Fibroblast of lung (primary cell): ENCODE measurements at regions not wholly inside any gene's neighbourhood (a gene's known extent, or its start where the extent isn't known, plus 50 kb on each side); places are given as distances from the start of the nearest gene placed in this dataset.

Source experiments
- DNase-seq, 2 donors: peaks; one replicate each; pipeline versions ENCODE4 v3.0.0 to v3.0.0-alpha.2; 2010; ENCODE audit warnings: low read depth in 2 of 2
- H2AFZ ChIP-seq: 2 replicates; pipeline ENCODE4 v1.5.1; 2012; ENCODE audit warnings: low read length, control low read depth, inconsistent platforms
- H3K27ac ChIP-seq: 2 replicates; pipeline ENCODE4 v1.5.1; 2011; ENCODE audit warnings: low read length, control low read depth; ENCODE audit not compliant: insufficient read depth
- H3K27me3 ChIP-seq: 2 replicates; pipeline ENCODE4 v1.5.1; 2011; ENCODE audit warnings: mild to moderate bottlenecking, low read length; ENCODE audit not compliant: control insufficient read depth, insufficient read depth
- H3K36me3 ChIP-seq: 2 replicates; pipeline ENCODE4 v1.5.1; 2011; ENCODE audit warnings: low read length; ENCODE audit not compliant: control insufficient read depth, insufficient read depth
- H3K4me1 ChIP-seq: 2 replicates; pipeline ENCODE4 v1.5.1; 2011; ENCODE audit warnings: low read length; ENCODE audit not compliant: control insufficient read depth, insufficient read depth; ENCODE audit errors: extremely low read depth
- H3K4me2 ChIP-seq: 2 replicates; pipeline ENCODE4 v1.5.1; 2011; ENCODE audit warnings: low read length, control low read depth; ENCODE audit not compliant: insufficient read depth; ENCODE audit errors: extremely low read depth
- H3K4me3 ChIP-seq, 4 experiments: fragments of 200-600 bp in 1 of 4; sonication (generic) in 1 of 4; replicated peaks in 1 of 4; 2 replicates each; pipeline ENCODE4 v1.5.1; 2011 to 2016; ENCODE audit warnings: low read length in 4 of 4, low read depth in 3 of 4, mild to moderate bottlenecking in 3 of 4, control low read depth in 2 of 4, inconsistent platforms in 1 of 4, mixed read lengths in 1 of 4; ENCODE audit not compliant: insufficient read depth in 1 of 4; ENCODE audit errors: control extremely low read depth in 1 of 4
- H3K79me2 ChIP-seq: 2 replicates; pipeline ENCODE4 v1.5.1; 2012; ENCODE audit warnings: mild to moderate bottlenecking, low read length, inconsistent platforms; ENCODE audit not compliant: control insufficient read depth, insufficient read depth
- H3K9ac ChIP-seq: 2 replicates; pipeline ENCODE4 v1.5.1; 2011; ENCODE audit warnings: mild to moderate bottlenecking, low read length, control low read depth; ENCODE audit not compliant: insufficient read depth
- H3K9me3 ChIP-seq: 2 replicates; pipeline ENCODE4 v1.5.1; 2012; ENCODE audit warnings: low read depth, low read length; ENCODE audit not compliant: control insufficient read depth, insufficient read depth
- H4K20me1 ChIP-seq: 2 replicates; pipeline ENCODE4 v1.5.1; 2011; ENCODE audit warnings: low read length; ENCODE audit not compliant: control insufficient read depth, insufficient read depth; ENCODE audit errors: extremely low read depth
- EZH2 ChIP-seq: IDR thresholded peaks from 2 replicates; pipeline ENCODE4 v1.5.1; 2012; ENCODE audit warnings: low read length, control low read depth, mild to moderate bottlenecking; ENCODE audit errors: missing control alignments
- TF ChIP-seq, protein P1 (sequence below), 2 donors: IDR thresholded peaks in 1 of 2; conservative IDR thresholded peaks in 1 of 2; 1 replicate in 1 of 2; 2 replicates in 1 of 2; pipeline ENCODE4 v1.5.1; 2011 to 2012; ENCODE audit warnings: low read length in 2 of 2, control low read depth in 1 of 2, inconsistent platforms in 1 of 2, low read depth in 1 of 2, mild to moderate bottlenecking in 1 of 2

DNA sequence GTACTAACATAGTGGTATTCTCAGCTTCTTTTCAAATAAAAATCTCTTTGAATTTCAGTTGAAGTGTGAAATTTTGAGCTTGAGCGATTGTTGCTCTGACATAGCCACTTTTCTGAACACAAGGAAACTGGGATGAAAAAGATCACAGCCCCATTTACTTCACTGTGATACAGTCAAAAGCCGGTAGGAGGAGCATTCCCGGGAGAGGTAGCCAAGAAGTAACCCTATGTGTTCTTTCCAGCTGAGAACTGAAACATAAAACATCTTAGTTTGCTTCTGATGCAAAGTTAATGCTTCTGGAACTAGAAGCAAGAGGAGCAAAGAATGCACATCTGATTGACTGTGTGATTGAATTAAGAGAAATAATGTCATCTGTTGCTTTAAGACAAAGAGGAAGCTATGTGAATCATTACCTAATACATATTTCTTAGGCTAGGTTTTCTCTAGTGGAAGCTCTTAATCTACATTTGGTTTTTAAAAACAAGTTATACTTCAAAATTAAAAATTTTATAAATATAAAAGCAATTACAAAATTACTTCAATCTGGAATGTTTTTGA, 88.3 kb upstream of the UNC5C start:
- no peaks in the 10 kb centered on the region for H3K79me2 ChIP-seq
- no peaks in the 10 kb centered on the region for H4K20me1 ChIP-seq
- DNase-seq, result peak; percentile 15 to 31
- no peak overlapping the region for H3K9ac ChIP-seq
- H2AFZ ChIP-seq, result no peak overlapping the region
- H3K9me3 ChIP-seq, result no peaks in the 10 kb centered on the region
- TF ChIP-seq, protein P1, sequence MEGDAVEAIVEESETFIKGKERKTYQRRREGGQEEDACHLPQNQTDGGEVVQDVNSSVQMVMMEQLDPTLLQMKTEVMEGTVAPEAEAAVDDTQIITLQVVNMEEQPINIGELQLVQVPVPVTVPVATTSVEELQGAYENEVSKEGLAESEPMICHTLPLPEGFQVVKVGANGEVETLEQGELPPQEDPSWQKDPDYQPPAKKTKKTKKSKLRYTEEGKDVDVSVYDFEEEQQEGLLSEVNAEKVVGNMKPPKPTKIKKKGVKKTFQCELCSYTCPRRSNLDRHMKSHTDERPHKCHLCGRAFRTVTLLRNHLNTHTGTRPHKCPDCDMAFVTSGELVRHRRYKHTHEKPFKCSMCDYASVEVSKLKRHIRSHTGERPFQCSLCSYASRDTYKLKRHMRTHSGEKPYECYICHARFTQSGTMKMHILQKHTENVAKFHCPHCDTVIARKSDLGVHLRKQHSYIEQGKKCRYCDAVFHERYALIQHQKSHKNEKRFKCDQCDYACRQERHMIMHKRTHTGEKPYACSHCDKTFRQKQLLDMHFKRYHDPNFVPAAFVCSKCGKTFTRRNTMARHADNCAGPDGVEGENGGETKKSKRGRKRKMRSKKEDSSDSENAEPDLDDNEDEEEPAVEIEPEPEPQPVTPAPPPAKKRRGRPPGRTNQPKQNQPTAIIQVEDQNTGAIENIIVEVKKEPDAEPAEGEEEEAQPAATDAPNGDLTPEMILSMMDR (conservative IDR thresholded peaks at IDR 0.05 in 1 of 2, IDR thresholded peaks at IDR 0.05 in 1 of 2; ENCODE audit: low read depth in 1 of 2, low read length in 2 of 2), result peak; percentile 43 to 63
- no peak for TF ChIP-seq EZH2
- H3K4me2 ChIP-seq, result no peak overlapping the region
- H3K4me1 ChIP-seq, result no peaks in the 10 kb centered on the region
- no peaks in the 10 kb centered on the region for H3K36me3 ChIP-seq
- H3K27ac ChIP-seq, result no peak overlapping the region
- no peaks in the 10 kb centered on the region for H3K27me3 ChIP-seq
- H3K4me3 ChIP-seq, result no peak overlapping the region

DNA sequence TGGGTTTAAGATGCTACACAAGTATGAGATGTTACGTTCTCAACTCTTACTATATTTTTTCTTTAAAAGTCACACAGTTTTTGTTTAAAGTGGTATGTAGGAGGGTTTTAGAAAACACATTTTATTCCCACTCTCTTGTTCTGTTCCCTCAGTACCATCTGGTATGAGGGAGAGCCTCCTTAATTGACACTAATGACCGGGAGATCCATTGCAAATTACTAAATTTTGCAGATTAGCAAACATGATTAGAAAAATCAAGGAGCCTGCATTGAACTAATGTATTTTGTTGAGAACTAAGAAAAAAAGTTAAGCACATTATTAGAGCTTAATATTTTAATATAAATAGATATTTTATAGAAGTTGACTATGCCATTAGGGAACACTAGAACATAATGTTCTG, 87.3 kb upstream of the UNC5C start:
- Histone ChIP-seq H4K20me1 (no peaks in the 10 kb centered on the region), H3K4me2 (no peak overlapping the region), H3K27me3 (no peaks in the 10 kb centered on the region), H3K9me3 (no peaks in the 10 kb centered on the region), H2AFZ (no peak overlapping the region), H3K4me3 (no peak overlapping the region), H3K4me1 (no peaks in the 10 kb centered on the region), H3K27ac (no peak overlapping the region), H3K9ac (no peak overlapping the region), H3K36me3 (no peaks in the 10 kb centered on the region), H3K79me2 (no peaks in the 10 kb centered on the region)
- DNase-seq, result no peak
- TF ChIP-seq EZH2, result no peak
- TF ChIP-seq, protein P1 (conservative IDR thresholded peaks at IDR 0.05 in 1 of 2, IDR thresholded peaks at IDR 0.05 in 1 of 2; ENCODE audit: low read depth in 1 of 2, low read length in 2 of 2), result no peak

DNA sequence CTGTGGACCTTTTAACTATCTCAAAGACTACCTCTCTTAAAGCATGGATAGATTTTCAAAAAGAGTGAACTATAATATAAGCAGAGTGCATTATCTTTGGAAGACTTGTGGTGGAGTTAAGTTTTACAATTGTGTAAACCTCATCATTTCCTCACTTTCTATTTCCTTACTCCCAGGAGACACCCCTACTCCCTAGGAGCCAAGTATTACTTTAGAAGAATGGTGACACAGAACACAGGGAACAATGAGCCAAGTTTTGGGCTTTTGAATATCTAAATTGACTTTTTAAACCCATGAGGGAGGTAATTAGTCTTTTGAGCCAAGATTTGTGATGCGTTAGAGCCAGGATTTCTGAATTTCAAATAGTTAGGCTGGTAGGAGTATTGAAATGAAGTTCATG, 78.9 kb upstream of the UNC5C start:
- H3K9me3 ChIP-seq, result no peaks in the 10 kb centered on the region
- H3K27ac ChIP-seq, result no peak overlapping the region
- no peak overlapping the region for H3K4me2 ChIP-seq
- H3K36me3 ChIP-seq, result no peaks in the 10 kb centered on the region
- H4K20me1 ChIP-seq, result no peaks in the 10 kb centered on the region
- no peaks in the 10 kb centered on the region for H3K79me2 ChIP-seq
- no peak overlapping the region for H3K4me3 ChIP-seq
- H3K9ac ChIP-seq, result no peak overlapping the region
- H3K4me1 ChIP-seq, result no peaks in the 10 kb centered on the region
- no peak for TF ChIP-seq EZH2
- TF ChIP-seq, protein P1 (conservative IDR thresholded peaks at IDR 0.05 in 1 of 2, IDR thresholded peaks at IDR 0.05 in 1 of 2; ENCODE audit: low read depth in 1 of 2, low read length in 2 of 2), result no peak
- no peaks in the 10 kb centered on the region for H3K27me3 ChIP-seq
- no peak for DNase-seq
- H2AFZ ChIP-seq, result no peak overlapping the region
